ENCODE measurements at regions not wholly inside any gene's neighbourhood (a gene's known extent, or its start where the extent isn't known, plus 50 kb on each side); places are given as distances from the start of the nearest gene placed in this dataset.

DNA sequence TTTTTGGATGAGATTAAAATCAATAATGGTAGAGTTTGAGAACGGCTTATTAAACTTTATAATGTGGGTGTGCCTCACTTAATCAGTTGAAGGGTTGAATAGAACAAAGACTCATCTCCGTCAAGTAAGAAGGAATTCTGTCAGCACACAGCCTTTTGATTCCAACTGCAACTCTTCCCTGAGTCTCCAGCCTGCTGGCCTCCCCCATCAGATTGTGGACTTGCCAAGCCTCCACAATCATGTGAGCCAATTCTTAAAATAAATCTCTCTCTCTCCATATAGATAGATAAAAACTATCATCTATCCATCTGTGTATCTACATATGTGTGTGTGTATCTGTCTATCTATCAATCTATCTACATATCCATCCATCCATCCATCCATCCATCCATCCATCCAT lies 127.4 kb upstream of the BTG1 start:
- no peak for TF ChIP-seq EP300 (IDR thresholded peaks at IDR 0.05)
- TF ChIP-seq POLR2AphosphoS5 (IDR thresholded peaks at IDR 0.05): no peak
- no peak for TF ChIP-seq POLR2A (IDR thresholded peaks at IDR 0.05; ENCODE audit: low read depth)
- peaks cover 0 to 6% (median 0%) of the 10 kb centered on the region in 4 donors for H3K4me1 ChIP-seq
- intact Hi-C loops (cut with DNase I): no loop called here

GRCh38 chr12:92272061-92272964 lies 126.7 kb upstream of the BTG1 start:
- H3K27ac ChIP-seq (replicated peaks in 1 of 4): no peak overlapping the region
- no peaks in the 10 kb centered on the region for H3K9me3 ChIP-seq
- no peaks in the 10 kb centered on the region for H3K4me1 ChIP-seq
- no peaks in the 10 kb centered on the region for H3K27me3 ChIP-seq
- peak; percentile 47 for DNase-seq (ENCODE audit: extremely low spot score)
- intact Hi-C loops (cut with DNase I): no loop called here
- WGBS: 79% methylated on average over 9 of the region's 9 CpGs
- no peaks in the 10 kb centered on the region for H3K36me3 ChIP-seq
- TF ChIP-seq, protein P1, sequence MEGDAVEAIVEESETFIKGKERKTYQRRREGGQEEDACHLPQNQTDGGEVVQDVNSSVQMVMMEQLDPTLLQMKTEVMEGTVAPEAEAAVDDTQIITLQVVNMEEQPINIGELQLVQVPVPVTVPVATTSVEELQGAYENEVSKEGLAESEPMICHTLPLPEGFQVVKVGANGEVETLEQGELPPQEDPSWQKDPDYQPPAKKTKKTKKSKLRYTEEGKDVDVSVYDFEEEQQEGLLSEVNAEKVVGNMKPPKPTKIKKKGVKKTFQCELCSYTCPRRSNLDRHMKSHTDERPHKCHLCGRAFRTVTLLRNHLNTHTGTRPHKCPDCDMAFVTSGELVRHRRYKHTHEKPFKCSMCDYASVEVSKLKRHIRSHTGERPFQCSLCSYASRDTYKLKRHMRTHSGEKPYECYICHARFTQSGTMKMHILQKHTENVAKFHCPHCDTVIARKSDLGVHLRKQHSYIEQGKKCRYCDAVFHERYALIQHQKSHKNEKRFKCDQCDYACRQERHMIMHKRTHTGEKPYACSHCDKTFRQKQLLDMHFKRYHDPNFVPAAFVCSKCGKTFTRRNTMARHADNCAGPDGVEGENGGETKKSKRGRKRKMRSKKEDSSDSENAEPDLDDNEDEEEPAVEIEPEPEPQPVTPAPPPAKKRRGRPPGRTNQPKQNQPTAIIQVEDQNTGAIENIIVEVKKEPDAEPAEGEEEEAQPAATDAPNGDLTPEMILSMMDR (IDR thresholded peaks at IDR 0.05): no peak
- TF ChIP-seq POLR2A (IDR thresholded peaks at IDR 0.05; ENCODE audit: low read depth) (no peak), POLR2AphosphoS5 (IDR thresholded peaks at IDR 0.05) (no peak), EP300 (IDR thresholded peaks at IDR 0.05) (no peak)
- no peak overlapping the region for H3K4me3 ChIP-seq

More for the DNA sequence above, 127.4 kb upstream of the BTG1 start:
- Histone ChIP-seq H3K4me3 (no peak overlapping the region), H3K27ac (replicated peaks in 1 of 4) (no peak overlapping the region), H3K36me3 (no peaks in the 10 kb centered on the region), H3K27me3 (no peaks in the 10 kb centered on the region), H3K9me3 (no peaks in the 10 kb centered on the region)
- WGBS: 93% methylated on average over 2 of the region's 2 CpGs
- DNase-seq (ENCODE audit: extremely low spot score): peak; percentile 64

- 92% methylated on average over 2 of the region's 2 CpGs for WGBS
- H3K27ac ChIP-seq (replicated peaks in 1 of 4): no peak overlapping the region
- no peaks in the 10 kb centered on the region for H3K9me3 ChIP-seq
- TF ChIP-seq POLR2A (IDR thresholded peaks at IDR 0.05; ENCODE audit: low read depth): no peak
- TF ChIP-seq EP300 (IDR thresholded peaks at IDR 0.05): no peak
- TF ChIP-seq, protein P1 (IDR thresholded peaks at IDR 0.05): no peak
- TF ChIP-seq POLR2AphosphoS5 (IDR thresholded peaks at IDR 0.05): no peak
- no peaks in the 10 kb centered on the region for H3K4me1 ChIP-seq
- no peaks in the 10 kb centered on the region for H3K27me3 ChIP-seq
- peak; percentile 31 for DNase-seq (ENCODE audit: extremely low spot score)
- no peaks in the 10 kb centered on the region for H3K36me3 ChIP-seq
- intact Hi-C loops (cut with DNase I): no loop called here
- H3K4me3 ChIP-seq: no peak overlapping the region
Observed at GRCh38 chr12:92271341-92271740, 125.7 kb upstream of the BTG1 start.

- Histone ChIP-seq H3K4me1 (no peaks in the 10 kb centered on the region), H3K4me3 (no peak overlapping the region), H3K27ac (replicated peaks in 1 of 4) (no peak overlapping the region), H3K36me3 (no peaks in the 10 kb centered on the region), H3K27me3 (no peaks in the 10 kb centered on the region), H3K9me3 (no peaks in the 10 kb centered on the region)
- intact Hi-C loops (cut with DNase I): no loop called here
- 79% methylated on average over 2 of the region's 2 CpGs for WGBS
- DNase-seq (ENCODE audit: extremely low spot score): peak; percentile 5
- TF ChIP-seq POLR2AphosphoS5 (IDR thresholded peaks at IDR 0.05): no peak
- no peak for TF ChIP-seq EP300 (IDR thresholded peaks at IDR 0.05)
- TF ChIP-seq, protein P1 (IDR thresholded peaks at IDR 0.05): no peak
- no peak for TF ChIP-seq POLR2A (IDR thresholded peaks at IDR 0.05; ENCODE audit: low read depth)
Observed at GRCh38 chr12:92270521-92270920, 124.9 kb upstream of the BTG1 start.

DNA sequence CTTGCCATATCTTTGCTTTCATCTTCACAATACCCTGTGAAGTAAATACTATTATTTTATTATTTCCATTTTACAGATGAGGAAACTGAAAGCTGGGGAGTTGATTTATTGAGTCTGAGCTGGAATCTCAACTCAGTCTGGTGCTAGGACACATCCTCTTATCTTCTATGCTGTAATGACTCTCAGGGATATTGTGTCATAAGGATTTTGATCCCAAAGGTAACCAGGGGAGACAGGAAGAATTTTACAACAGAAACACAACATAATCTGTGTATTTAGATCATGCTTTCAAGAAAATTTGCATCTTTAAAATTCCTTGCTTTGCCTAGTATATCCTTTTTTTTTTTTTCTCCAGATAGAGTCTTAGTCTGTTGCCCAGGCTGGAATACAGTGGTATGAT lies 123.3 kb upstream of the BTG1 start:
- no peaks in the 10 kb centered on the region for H3K27me3 ChIP-seq
- H3K9me3 ChIP-seq: no peaks in the 10 kb centered on the region
- TF ChIP-seq, protein P1 (IDR thresholded peaks at IDR 0.05): no peak
- no peak for TF ChIP-seq POLR2A (IDR thresholded peaks at IDR 0.05; ENCODE audit: low read depth)
- TF ChIP-seq POLR2AphosphoS5 (IDR thresholded peaks at IDR 0.05): no peak
- no peak overlapping the region for H3K27ac ChIP-seq (replicated peaks in 1 of 4)
- DNase-seq (ENCODE audit: extremely low spot score): peak; percentile 8
- intact Hi-C loops (cut with DNase I): no loop called here
- no peaks in the 10 kb centered on the region for H3K4me1 ChIP-seq
- no peak overlapping the region for H3K4me3 ChIP-seq
- H3K36me3 ChIP-seq: no peaks in the 10 kb centered on the region
